ENCODE measurements at regions not wholly inside any gene's neighbourhood (a gene's known extent, or its start where the extent isn't known, plus 50 kb on each side); places are given as distances from the start of the nearest gene placed in this dataset.

GRCh38 chr20:48541581-48542071 is 286.2 kb downstream of the PREX1 start:
- Mint-ChIP-seq H3K27me3 (peaks cover 19% of the 10 kb centered on the region), H3K27ac (no peak overlapping the region), H3K4me1 (ENCODE audit: low read depth) (no peaks in the 10 kb centered on the region), H3K9me3 (ENCODE audit: low read depth) (no peaks in the 10 kb centered on the region), H3K4me3 (no peak overlapping the region), H3K36me3 (no peaks in the 10 kb centered on the region)

DNA sequence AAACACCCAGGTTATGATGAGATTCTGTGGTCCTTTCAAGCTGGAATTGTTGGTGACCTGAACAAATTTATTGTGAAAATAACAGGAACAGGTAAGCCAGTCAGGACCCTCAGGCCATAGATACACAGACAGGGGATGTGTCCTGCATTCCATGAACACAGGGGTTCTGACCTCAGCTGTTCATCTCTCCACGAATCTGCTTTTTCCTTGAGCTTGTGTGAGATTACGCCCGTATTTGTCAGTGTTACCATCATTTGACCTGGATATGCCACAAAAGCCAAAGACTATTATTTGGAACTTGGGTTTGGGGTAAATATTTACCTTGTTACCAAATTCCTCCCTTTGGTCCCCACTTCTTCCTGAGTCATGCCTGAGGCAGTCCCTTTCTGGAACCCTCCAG is 288.9 kb downstream of the PREX1 start:
- H3K27me3 Mint-ChIP-seq = peaks cover 11% of the 10 kb centered on the region
- no peaks in the 10 kb centered on the region for H3K9me3 Mint-ChIP-seq (ENCODE audit: low read depth)

DNA sequence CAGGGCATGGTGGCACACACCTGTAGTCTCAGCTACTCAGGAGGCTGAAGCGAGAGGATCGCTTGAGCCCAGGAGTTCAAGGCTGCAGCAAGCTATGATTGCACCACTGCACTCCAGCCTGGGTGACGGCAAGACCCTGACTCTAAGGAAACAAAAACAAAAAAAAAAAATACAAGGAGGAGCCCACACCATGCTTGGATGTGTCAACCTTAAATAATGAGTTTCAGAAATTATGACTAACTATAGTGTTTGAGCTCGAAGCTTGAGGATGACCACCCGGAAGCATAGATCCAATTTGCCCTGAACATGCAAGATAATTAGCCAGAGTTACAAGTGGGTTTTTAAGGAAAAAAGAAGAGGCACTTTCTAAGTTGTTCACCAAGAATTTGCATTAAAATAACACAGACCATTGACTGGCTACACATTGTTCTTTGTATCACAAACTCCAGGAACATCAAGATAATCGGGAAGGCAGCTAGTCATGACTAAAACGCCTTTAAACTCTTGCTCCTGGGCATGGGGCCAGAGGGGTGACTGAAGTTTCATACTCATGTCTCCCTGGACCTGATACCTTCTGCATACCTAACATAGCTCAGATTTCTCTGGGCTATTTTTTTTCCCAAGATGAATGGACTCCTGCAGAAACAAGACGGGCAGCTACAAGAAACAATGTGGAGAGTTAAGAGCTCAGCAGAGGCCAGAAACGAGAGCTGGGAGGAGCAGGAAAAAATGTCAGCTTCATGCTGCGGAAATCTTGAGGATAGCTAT is 289.6 kb downstream of the PREX1 start:
- Mint-ChIP-seq H3K9me3 (ENCODE audit: low read depth) (no peaks in the 10 kb centered on the region), H3K36me3 (no peaks in the 10 kb centered on the region), H3K27me3 (peaks cover 7% of the 10 kb centered on the region), H3K4me3 (no peak overlapping the region), H3K4me1 (ENCODE audit: low read depth) (no peaks in the 10 kb centered on the region), H3K27ac (no peak overlapping the region)

More for the DNA sequence above, 288.9 kb downstream of the PREX1 start:
- Mint-ChIP-seq H3K4me1 (ENCODE audit: low read depth) (no peaks in the 10 kb centered on the region), H3K27ac (no peak overlapping the region), H3K36me3 (no peaks in the 10 kb centered on the region), H3K4me3 (no peak overlapping the region)

DNA sequence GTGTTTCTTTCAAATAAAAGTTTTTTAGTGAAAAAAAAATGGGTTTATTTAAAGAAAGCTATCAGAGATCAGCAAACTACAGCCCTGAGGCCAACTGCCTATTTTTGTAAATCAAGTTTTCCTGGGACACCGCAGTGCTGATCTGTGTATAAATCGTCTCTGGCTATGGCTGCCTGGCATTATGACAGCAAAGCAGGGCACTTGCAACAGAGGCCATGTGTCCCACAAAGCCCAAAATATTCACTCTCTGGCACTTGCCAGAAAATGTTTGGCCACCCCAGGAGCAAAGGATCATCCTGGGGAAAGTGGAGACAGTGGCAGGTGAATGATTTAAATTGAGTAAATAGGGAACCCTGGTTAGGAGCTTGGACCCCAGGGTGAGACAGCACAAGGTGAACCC is 291.6 kb downstream of the PREX1 start:
- Mint-ChIP-seq H3K27me3 (peaks cover 4% of the 10 kb centered on the region), H3K36me3 (no peaks in the 10 kb centered on the region), H3K27ac (no peak overlapping the region), H3K4me3 (no peak overlapping the region), H3K9me3 (ENCODE audit: low read depth) (no peaks in the 10 kb centered on the region), H3K4me1 (ENCODE audit: low read depth) (no peaks in the 10 kb centered on the region)

DNA sequence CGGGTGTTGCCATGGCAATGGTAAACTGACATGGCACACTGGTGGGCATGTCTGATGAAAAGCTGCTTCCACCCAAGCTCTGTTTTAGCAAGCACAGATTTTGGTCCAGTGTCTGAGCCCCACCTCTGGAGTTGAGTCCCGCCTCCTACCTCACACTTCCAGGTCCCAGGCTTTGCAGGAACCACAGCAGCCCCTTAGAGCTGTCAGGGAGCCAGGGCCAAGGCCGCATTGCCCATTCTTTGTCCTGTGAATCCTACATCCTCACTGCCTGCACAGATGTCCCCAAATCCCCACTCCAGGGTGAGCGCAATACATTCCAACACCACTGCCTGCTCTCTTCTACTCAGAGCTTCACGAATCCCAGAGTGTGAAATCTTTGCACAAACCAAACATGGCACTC is 292.2 kb downstream of the PREX1 start:
- no peaks in the 10 kb centered on the region for H3K4me1 Mint-ChIP-seq (ENCODE audit: low read depth)
- no peaks in the 10 kb centered on the region for H3K36me3 Mint-ChIP-seq

GRCh38 chr20:48532028-48532427 is 295.8 kb downstream of the PREX1 start:
- no peaks in the 10 kb centered on the region for H3K36me3 Mint-ChIP-seq
- H3K4me3 Mint-ChIP-seq = no peak overlapping the region
- H3K9me3 Mint-ChIP-seq (ENCODE audit: low read depth) = no peaks in the 10 kb centered on the region
- peaks cover 2% of the 10 kb centered on the region for H3K27me3 Mint-ChIP-seq
- no peak overlapping the region for H3K27ac Mint-ChIP-seq
- H3K4me1 Mint-ChIP-seq (ENCODE audit: low read depth) = no peaks in the 10 kb centered on the region

More for the DNA sequence above, 292.2 kb downstream of the PREX1 start:
- Mint-ChIP-seq H3K27ac (no peak overlapping the region), H3K27me3 (peaks cover 2% of the 10 kb centered on the region), H3K9me3 (ENCODE audit: low read depth) (no peaks in the 10 kb centered on the region), H3K4me3 (no peak overlapping the region)

GRCh38 chr20:48531505-48531904 is 296.3 kb downstream of the PREX1 start:
- Mint-ChIP-seq H3K4me3 (no peak overlapping the region), H3K9me3 (ENCODE audit: low read depth) (no peaks in the 10 kb centered on the region), H3K4me1 (ENCODE audit: low read depth) (no peaks in the 10 kb centered on the region), H3K27me3 (no peaks in the 10 kb centered on the region), H3K36me3 (no peaks in the 10 kb centered on the region), H3K27ac (no peak overlapping the region)

DNA sequence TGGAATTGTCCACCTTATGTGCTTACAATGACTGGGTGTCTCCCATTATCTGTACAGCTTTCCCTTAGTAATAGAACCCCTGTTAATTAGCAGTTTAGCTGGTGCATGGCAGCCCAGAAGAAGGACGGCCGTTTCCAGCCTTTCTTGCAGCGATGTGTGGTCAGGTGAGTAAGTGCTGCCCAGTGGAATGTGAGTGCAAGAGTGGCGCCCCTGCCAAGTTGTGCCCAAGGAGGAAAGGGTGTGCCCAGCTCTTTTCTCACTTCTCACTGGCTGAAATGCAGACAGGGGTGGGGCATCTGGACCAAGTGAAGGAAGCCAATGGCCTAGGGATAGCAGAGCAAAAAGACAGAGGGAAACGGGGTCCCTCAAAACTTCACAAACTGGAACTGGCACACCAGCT is 296.8 kb downstream of the PREX1 start:
- Mint-ChIP-seq H3K36me3 (no peaks in the 10 kb centered on the region), H3K9me3 (ENCODE audit: low read depth) (no peaks in the 10 kb centered on the region), H3K27me3 (no peaks in the 10 kb centered on the region), H3K4me3 (no peak overlapping the region), H3K27ac (no peak overlapping the region), H3K4me1 (ENCODE audit: low read depth) (no peaks in the 10 kb centered on the region)

DNA sequence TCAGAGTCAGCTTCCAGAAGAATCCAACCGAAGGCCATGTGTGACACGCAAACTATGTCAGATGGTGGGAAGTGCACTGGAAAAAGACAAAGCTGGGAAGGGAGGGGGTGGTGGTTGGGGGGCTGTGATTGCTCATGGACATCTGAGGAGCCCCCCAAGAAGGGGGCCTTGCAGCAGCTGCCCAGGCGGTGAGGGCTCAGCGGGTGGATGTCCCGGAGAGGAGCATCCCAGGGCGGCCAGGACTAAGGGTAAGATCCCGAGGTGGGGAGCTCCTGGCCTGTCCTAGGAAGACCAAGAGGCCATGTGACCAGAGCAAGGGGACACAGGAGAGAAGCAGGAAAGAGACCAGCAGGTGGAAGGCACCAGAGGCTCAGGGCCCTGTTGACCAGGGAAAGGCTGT is 299.5 kb downstream of the PREX1 start:
- peaks cover 2% of the 10 kb centered on the region for H3K27me3 Mint-ChIP-seq
- no peaks in the 10 kb centered on the region for H3K4me1 Mint-ChIP-seq (ENCODE audit: low read depth)
- H3K27ac Mint-ChIP-seq = no peak overlapping the region
- no peaks in the 10 kb centered on the region for H3K36me3 Mint-ChIP-seq
- no peaks in the 10 kb centered on the region for H3K9me3 Mint-ChIP-seq (ENCODE audit: low read depth)
- H3K4me3 Mint-ChIP-seq = no peak overlapping the region

DNA sequence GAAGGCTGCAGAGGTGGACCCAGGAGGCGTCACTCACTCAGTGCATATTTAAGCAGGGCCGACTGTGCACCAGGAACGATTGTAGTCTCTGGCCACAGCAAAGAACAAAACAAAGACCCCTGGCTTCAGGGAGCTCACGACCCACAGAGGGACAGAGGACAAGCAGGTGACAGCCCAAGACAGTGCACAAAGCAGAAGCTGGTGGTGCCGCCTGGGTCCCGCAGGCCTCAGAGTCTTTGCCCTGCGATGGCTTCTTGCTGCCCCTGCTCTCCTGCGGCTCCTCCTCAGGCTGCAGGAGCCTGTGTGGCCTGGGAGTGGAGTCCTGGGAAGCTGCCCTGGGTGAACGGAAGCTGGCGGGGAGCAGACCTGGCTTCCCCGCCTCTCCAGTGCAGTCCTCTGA is 300.0 kb downstream of the PREX1 start:
- Mint-ChIP-seq H3K4me1 (ENCODE audit: low read depth) (no peaks in the 10 kb centered on the region), H3K4me3 (no peak overlapping the region), H3K27me3 (peaks cover 2% of the 10 kb centered on the region), H3K9me3 (ENCODE audit: low read depth) (no peaks in the 10 kb centered on the region), H3K27ac (no peak overlapping the region), H3K36me3 (no peaks in the 10 kb centered on the region)

DNA sequence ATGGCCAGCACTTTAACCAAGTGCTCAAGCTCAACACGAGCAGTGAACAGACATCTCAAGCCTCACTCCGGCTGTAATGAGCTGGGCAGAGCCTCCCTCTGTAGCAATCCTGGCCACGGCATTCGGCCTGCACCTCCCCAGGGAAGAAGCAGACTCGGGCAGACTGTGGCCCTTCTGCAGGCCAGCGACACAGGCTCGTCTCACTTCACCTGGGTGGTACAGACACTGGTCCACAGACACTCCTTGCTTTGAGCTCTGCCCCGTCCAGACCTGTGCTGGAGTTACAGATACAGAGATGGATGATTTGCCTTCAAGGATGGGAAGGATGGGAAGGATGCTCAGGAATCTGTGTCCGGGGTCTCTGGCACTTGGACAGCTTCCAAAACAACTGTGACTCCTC is 300.9 kb downstream of the PREX1 start:
- H3K36me3 Mint-ChIP-seq = no peaks in the 10 kb centered on the region
- H3K9me3 Mint-ChIP-seq (ENCODE audit: low read depth) = no peaks in the 10 kb centered on the region
- no peak overlapping the region for H3K4me3 Mint-ChIP-seq
- H3K4me1 Mint-ChIP-seq (ENCODE audit: low read depth) = no peaks in the 10 kb centered on the region
- H3K27ac Mint-ChIP-seq = no peak overlapping the region
- peaks cover 2% of the 10 kb centered on the region for H3K27me3 Mint-ChIP-seq

- Mint-ChIP-seq H3K36me3 (no peaks in the 10 kb centered on the region), H3K27ac (no peak overlapping the region), H3K4me1 (ENCODE audit: low read depth) (no peaks in the 10 kb centered on the region), H3K9me3 (ENCODE audit: low read depth) (no peaks in the 10 kb centered on the region), H3K27me3 (peaks cover 2% of the 10 kb centered on the region), H3K4me3 (no peak overlapping the region)
Measured at GRCh38 chr20:48525400-48525799, 302.4 kb downstream of the PREX1 start.

DNA sequence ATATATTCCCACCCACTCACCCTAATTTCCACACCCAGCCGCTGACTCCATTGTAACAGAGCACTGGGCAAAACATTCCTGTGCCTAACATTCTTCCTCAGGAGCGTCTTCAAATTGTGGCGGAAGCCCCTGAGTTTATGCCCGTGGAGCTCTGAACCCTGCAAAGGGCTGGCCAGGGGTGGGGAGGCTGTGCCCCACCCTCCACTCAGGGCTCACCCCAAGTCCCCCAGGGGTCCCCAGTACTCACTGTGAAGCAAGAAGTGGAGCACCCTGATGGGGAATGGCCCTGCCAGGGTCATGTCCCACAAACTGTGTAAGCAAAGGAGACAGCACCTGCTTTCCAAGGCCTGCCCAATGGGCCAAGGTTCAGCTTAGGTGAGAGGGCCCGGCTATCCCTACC is 303.2 kb downstream of the PREX1 start:
- no peaks in the 10 kb centered on the region for H3K36me3 Mint-ChIP-seq
- H3K9me3 Mint-ChIP-seq (ENCODE audit: low read depth) = no peaks in the 10 kb centered on the region
- H3K4me1 Mint-ChIP-seq (ENCODE audit: low read depth) = no peaks in the 10 kb centered on the region
- no peak overlapping the region for H3K27ac Mint-ChIP-seq
- H3K4me3 Mint-ChIP-seq = no peak overlapping the region
- H3K27me3 Mint-ChIP-seq = peaks cover 4% of the 10 kb centered on the region

- Mint-ChIP-seq H3K27ac (no peak overlapping the region), H3K4me3 (no peak overlapping the region), H3K4me1 (ENCODE audit: low read depth) (no peaks in the 10 kb centered on the region), H3K9me3 (ENCODE audit: low read depth) (no peaks in the 10 kb centered on the region), H3K36me3 (no peaks in the 10 kb centered on the region), H3K27me3 (peaks cover 4% of the 10 kb centered on the region)
Measured at GRCh38 chr20:48523191-48523995, 304.4 kb downstream of the PREX1 start.

DNA sequence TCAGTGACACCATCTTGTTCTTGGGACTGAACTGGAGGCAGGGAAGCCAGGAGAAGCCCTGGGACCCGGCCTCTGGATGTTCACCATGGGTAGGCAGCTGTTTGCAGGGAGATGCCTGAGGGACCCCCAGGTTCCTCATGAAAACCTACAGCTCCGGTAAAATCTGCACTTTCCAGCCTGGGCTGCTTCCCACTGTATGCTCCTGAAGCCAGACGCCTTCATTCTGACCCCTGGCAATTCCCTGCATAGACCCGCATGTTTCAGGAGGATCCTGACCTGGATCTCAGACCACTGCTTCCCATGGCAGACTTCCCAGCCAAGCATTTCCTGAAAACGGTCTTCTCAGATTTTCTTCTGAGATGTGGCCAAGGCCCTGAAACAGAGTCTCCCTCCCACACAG is 306.7 kb downstream of the PREX1 start:
- Mint-ChIP-seq H3K9me3 (ENCODE audit: low read depth) (no peaks in the 10 kb centered on the region), H3K4me1 (ENCODE audit: low read depth) (no peaks in the 10 kb centered on the region), H3K27me3 (peaks cover 8% of the 10 kb centered on the region), H3K27ac (no peak overlapping the region), H3K4me3 (no peak overlapping the region), H3K36me3 (no peaks in the 10 kb centered on the region)

All from activated naive CD8-positive, alpha-beta T cell (primary cell).